Thyroid gland (tissue), 4 donors: ENCODE measurements at regions not wholly inside any gene's neighbourhood (a gene's known extent, or its start where the extent isn't known, plus 50 kb on each side); places are given as distances from the start of the nearest gene placed in this dataset.
"Not testable (repeated sequence)": the region's sequence is repeated elsewhere in the genome, so short reads cannot be mapped to it uniquely, and the experiment has no call there.

Experiments
- DNase-seq, 2 donors: peaks; one replicate each; pipeline ENCODE4 v3.0.0-alpha.2; 2019
- H3K27ac ChIP-seq, 3 donors: fragments of 200-600 bp; sonication (generic); 1 replicate in 2 of 3; 2 replicates in 1 of 3; pipeline ENCODE4 v1.5.1; 2016 to 2019; ENCODE audit warnings: mild to moderate bottlenecking in 1 of 3, moderate library complexity in 1 of 3
- H3K27me3 ChIP-seq: fragments of 200-600 bp; sonication (generic); one replicate; pipeline ENCODE4 v1.5.1; 2019
- H3K36me3 ChIP-seq, 2 donors: fragments of 200-600 bp; sonication (generic); one replicate each; pipeline ENCODE4 v1.5.1; 2016 to 2019
- H3K4me1 ChIP-seq, 2 donors: fragments of 200-600 bp; sonication (generic); one replicate each; pipeline ENCODE4 v1.5.1; 2017 to 2019
- H3K4me3 ChIP-seq, 3 donors: fragments of 200-600 bp; sonication (generic); replicated peaks in 1 of 3; 1 replicate in 2 of 3; 2 replicates in 1 of 3; pipeline ENCODE4 v1.5.1; 2016; ENCODE audit warnings: mild to moderate bottlenecking in 1 of 3
- H3K9me3 ChIP-seq: fragments of 200-600 bp; sonication (generic); one replicate; pipeline ENCODE4 v1.5.1; 2017
- WGBS, 2 donors: methylation state at CpG; one replicate each; pipeline ENCODE4 v1.1.5; 2017; 5-methylcytosine and 5-hydroxymethylcytosine counted together
- intact Hi-C: fragments of 100-400 bp; cut with DNase I; formaldehyde crosslinking; loops from one replicate; pipeline ENCODE4 v1.15.1; 2023

DNA sequence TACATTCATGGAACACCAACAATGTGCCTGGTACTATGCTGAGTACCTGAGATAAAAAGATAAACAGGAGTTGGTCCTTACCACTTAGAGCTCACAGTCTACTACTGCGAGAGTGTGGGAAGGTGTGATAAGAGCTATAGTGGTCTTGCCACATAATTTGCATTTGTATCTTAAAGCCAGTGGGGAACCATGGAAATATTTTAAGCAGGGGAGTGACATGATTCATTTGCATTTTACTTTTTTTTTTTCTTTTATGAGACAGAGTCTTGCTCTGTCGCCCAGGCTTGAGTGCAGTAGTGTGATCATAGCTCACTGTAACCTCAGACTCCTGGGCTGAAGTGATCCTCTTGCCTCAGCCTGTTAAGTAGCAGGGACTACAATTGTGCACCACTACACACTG, 53.6 kb downstream of the SRGAP2 start:
- no CpG with 5 or more reads among the region's 2 CpGs for WGBS, 2 donors
- H3K36me3 ChIP-seq, H3K4me3 ChIP-seq, intact Hi-C loops, H3K4me1 ChIP-seq, DNase-seq, H3K9me3 ChIP-seq, H3K27ac ChIP-seq, H3K27me3 ChIP-seq: not testable (repeated sequence)

DNA sequence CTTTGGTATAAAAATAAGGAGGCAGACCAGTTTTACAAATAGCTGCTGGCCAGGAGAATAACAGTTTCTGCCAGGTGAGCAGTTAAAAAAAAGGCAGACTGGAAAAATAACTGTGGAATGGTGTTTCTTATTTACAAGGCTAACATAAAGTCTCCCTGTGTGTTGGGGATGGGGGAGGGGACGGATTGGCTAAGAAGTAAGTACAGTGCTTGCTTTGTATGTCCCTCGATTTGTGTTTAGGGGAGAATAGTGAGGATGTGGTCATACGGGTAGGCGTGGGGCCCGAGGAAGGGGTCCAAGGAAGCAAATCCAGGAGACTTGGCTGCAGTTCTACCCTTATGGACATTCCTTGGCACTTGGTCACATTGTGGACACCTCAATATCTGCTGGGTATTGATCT, 58.1 kb downstream of the SRGAP2 start:
- H3K27me3 ChIP-seq, H3K9me3 ChIP-seq, intact Hi-C loops, H3K27ac ChIP-seq, DNase-seq, H3K4me3 ChIP-seq, H3K36me3 ChIP-seq, H3K4me1 ChIP-seq: not testable (repeated sequence)
- WGBS, 2 donors = 60 to 73% methylated on average over 2 to 5 of the region's 5 CpGs

DNA sequence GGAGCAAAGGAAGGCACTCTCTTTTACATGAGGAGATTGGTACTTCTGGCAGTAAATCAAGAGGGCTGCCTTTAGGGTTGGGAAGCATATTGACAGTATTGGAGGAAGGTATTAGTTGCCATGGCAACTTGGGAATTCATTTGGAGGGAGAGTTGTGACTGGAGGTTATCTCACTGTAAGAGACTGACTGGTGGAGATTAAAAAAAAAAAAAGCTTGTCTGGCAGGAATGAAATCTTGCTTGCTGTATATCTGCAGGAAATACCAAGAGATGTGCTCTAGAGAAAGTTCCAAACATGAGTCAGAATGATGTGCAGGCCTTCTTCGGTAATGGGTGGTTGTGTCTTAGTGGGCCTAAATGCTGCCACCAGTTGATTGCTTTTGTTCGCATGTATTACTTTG, 59.1 kb downstream of the SRGAP2 start:
- WGBS, 2 donors = 92% methylated on average over 2 of the region's 2 CpGs; no CpG with 5 or more reads in 1 of the 2 donors
- not testable (repeated sequence) for DNase-seq

DNA sequence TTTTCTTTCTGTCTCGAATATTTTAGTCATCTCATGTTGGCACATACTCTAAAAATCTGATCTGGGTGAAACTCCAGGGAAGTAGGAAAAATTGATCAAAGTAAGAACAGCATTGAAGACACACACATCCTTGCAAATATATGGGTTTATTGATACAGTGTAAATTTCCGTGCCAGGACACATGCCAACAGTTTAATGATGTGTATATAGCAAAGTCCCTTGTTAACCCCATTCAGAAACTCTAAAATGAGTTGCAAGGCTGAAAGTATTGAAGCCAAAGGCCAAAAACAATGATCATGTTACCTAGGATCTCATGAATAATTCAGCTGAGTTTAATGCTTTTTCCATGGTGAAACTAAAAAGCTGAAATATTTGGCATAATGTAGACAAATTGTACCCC, 61.6 kb downstream of the SRGAP2 start:
- H3K9me3 ChIP-seq, H3K27ac ChIP-seq, H3K27me3 ChIP-seq, H3K36me3 ChIP-seq, H3K4me1 ChIP-seq, H3K4me3 ChIP-seq, DNase-seq, intact Hi-C loops: not testable (repeated sequence)
- WGBS, 2 donors = no CpG with 5 or more reads among the region's 2 CpGs

More for the DNA sequence above, 59.1 kb downstream of the SRGAP2 start:
- H3K27me3 ChIP-seq, H3K27ac ChIP-seq, H3K36me3 ChIP-seq, H3K9me3 ChIP-seq, intact Hi-C loops, H3K4me3 ChIP-seq, H3K4me1 ChIP-seq: not testable (repeated sequence)

DNA sequence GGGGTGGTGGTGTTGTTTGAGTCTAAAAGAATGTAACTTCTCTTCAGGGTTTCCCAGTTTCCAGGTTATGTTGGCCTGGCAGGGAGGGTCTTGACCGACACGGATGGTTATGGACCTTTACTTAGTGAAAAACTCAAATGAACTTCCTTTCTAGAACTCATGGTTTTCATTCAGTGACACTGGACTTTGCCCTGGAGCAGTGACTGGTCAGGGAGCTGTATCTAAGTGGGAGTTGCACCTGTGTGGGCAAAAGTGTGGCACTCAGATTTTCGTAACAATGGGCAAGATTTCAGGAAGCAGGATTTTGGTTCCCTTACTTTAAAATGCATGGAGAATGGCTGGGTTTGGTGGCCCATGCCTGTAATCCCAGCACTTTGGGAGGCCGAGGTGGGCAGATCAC, 67.8 kb downstream of the SRGAP2 start:
- intact Hi-C loops, H3K27ac ChIP-seq, H3K36me3 ChIP-seq, DNase-seq, H3K4me3 ChIP-seq, H3K27me3 ChIP-seq, H3K4me1 ChIP-seq, H3K9me3 ChIP-seq: not testable (repeated sequence)
- WGBS, 2 donors = no CpG with 5 or more reads among the region's 4 CpGs

DNA sequence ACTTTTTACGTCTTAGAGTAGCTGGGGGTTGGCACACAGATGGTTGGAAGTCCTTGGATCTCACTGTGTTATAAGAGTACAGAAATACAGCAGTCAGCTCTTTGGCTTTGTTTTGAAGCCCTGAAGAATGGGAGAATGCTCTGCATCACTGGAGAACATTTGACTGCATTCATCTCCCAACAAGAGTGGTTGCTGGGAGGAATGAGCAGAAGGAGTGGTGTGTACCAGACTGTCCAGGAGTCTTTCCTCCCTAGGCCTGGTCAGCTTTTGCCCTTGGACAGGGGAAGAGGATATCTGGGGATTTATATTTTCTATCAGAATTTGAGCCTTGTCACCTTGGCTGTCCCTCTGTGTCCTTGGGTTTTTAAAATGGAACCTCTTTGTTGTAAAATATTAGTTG, 69.8 kb downstream of the SRGAP2 start:
- H3K9me3 ChIP-seq, DNase-seq, H3K27me3 ChIP-seq, H3K36me3 ChIP-seq, H3K4me1 ChIP-seq, intact Hi-C loops, H3K4me3 ChIP-seq, H3K27ac ChIP-seq: not testable (repeated sequence)
- WGBS, 2 donors = 50 to 80% methylated on average over 1 of the region's 1 CpG

DNA sequence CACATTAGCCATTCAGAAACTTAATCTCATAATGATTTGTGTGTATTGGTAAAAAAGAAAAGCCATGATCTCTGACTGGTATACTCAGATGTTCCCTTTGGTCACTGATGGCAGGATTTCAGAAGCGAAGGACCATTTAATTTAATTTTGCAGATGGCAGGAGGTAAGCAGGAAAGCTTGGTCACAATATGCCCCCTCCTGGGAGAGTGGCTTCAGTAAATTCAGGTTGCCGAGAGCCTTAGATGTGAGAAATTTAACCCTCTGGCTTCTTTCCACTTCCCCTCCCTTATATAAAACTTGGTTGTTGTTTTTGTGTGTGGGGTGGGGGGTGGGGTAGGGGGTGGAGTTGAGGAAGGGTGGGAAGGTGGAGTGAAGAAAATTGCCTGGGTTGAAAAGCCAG, 72.8 kb downstream of the SRGAP2 start:
- H3K27ac ChIP-seq, H3K4me1 ChIP-seq, DNase-seq, H3K27me3 ChIP-seq, H3K9me3 ChIP-seq, H3K36me3 ChIP-seq, H3K4me3 ChIP-seq, intact Hi-C loops: not testable (repeated sequence)
- WGBS, 2 donors = no CpG with 5 or more reads among the region's 2 CpGs

DNA sequence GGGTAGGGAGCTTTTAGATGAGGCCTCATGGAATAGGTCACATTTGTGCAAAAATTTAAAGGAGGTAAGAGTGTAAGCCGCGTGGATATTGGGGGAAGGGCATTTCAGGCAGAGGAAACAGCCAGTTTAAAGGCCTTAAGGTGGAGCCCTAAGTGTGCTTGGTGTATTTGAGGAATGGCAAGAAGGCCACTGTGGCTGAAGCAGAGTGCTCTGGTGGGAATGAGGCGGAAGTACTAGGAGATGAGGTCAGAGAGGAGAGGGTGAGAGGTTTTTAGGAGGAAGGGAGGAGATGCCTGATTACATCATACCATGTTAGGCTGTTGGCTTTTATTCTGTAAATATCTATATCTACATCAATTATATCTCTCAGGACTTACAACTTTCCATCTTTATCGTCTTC, 75.3 kb downstream of the SRGAP2 start:
- 70 to 76% methylated on average over 3 of the region's 4 CpGs for WGBS, 2 donors

DNA sequence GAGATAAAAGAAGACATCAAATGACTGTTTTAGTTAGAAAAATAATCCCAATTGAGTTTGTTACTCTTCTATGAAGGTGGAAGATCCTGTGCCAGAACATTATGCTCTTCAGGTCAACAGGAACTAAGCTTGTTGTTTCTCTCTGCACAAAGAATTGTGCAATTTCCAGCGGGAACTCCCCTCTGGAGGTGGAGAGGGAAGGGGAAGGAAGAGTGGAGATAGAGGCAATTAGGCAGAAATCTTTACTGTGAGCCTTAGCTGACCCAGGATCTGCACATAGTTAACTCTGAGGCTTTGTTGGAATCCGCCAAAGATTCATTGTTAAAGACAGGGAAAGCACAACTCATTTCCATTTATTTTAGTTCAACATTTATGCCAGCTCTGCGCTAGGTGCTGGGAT, 77.3 kb downstream of the SRGAP2 start:
- H3K9me3 ChIP-seq, H3K27me3 ChIP-seq, intact Hi-C loops, H3K4me1 ChIP-seq, H3K4me3 ChIP-seq, H3K27ac ChIP-seq, DNase-seq, H3K36me3 ChIP-seq: not testable (repeated sequence)
- 100% methylated on average over 1 of the region's 3 CpGs; no CpG with 5 or more reads in 1 of the 2 donors for WGBS, 2 donors

More for the DNA sequence above, 75.3 kb downstream of the SRGAP2 start:
- H3K27me3 ChIP-seq, H3K4me3 ChIP-seq, DNase-seq, H3K36me3 ChIP-seq, H3K9me3 ChIP-seq, H3K4me1 ChIP-seq, H3K27ac ChIP-seq, intact Hi-C loops: not testable (repeated sequence)

DNA sequence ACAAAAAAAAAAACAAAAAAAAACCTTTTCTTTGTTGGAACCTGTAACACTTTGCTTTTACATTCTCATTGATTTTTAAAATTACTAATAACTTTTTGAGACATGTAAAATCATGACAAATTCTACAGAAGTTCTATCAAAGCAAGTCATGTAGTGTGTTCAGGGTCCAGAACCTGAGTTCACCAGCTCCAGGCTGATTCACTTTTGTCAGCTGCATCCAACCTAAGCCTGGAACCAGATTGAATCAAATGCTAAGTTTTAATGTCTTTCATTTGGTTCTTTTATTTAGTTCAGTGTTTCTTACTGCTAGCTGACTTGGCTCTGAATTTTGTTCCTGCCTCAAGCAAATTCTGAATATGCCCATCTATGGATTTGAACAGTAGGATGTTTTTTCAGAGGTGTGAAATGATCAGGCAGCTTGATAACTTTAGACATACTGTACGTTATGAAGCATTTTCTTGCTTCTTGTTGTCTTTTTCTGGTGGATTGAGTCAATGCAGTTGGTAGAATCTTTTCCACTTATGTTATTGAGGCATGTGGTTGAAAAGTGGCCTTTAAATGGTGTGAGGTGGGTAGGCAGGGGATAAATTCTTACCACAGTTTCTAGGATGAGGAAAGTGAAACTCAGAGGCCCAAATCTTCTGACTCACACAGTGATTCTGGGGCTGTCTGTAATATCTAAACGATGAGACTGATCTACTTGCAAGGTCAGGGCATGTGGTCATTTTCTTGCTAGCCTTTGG, 78.7 kb downstream of the SRGAP2 start:
- intact Hi-C loops, H3K9me3 ChIP-seq, H3K36me3 ChIP-seq, H3K27ac ChIP-seq, H3K4me3 ChIP-seq, H3K27me3 ChIP-seq, H3K4me1 ChIP-seq, DNase-seq: not testable (repeated sequence)
- no CpG with 5 or more reads among the region's 2 CpGs for WGBS, 2 donors

DNA sequence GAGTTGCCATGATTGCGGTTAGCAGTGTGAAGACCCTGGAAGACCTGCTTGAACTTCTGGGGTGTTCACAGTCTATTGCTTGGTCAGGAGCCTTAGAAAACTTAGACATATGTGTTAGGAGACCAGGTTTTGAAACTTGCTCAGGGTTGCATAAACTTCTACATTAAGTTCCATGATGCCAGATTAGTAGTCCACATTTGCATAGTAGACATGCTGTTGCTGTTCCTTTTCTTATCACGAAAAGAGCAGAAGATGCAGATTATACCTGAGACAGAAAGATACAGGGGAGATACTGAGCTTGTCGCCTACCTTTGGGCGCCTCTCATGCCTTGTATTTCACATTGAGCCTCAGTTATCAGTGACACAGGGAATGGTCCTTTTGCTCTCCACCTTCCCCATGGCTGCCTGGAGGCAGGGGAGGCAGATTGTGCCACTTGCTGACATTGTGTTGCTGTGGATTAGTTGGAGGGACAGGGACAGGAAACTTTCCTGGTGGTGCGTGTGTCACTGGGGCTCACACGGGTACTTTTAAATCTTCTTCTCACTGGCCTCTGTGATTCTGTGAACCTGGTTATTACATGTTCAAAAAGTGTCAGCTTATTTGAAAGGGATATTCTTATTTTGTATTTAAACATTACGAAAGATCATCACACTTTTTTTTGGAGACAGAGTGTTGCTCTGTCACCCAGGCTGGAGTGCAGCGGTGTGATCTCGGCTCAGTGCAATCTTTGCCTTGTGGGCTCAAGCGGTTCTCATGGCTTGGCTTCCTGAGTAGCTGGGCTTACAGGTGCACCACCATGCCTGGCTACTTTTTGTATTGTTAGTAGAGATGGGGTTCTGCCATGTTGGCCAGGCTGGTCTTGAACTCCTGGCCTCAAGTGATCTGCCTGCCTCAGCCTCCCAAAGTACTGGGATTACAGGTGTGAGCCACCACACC, 82.0 kb downstream of the SRGAP2 start:
- H3K27ac ChIP-seq, H3K36me3 ChIP-seq, intact Hi-C loops, H3K27me3 ChIP-seq, H3K4me3 ChIP-seq, H3K9me3 ChIP-seq, H3K4me1 ChIP-seq, DNase-seq: not testable (repeated sequence)
- WGBS, 2 donors = 97% methylated on average over 4 of the region's 10 CpGs; no CpG with 5 or more reads in 1 of the 2 donors

DNA sequence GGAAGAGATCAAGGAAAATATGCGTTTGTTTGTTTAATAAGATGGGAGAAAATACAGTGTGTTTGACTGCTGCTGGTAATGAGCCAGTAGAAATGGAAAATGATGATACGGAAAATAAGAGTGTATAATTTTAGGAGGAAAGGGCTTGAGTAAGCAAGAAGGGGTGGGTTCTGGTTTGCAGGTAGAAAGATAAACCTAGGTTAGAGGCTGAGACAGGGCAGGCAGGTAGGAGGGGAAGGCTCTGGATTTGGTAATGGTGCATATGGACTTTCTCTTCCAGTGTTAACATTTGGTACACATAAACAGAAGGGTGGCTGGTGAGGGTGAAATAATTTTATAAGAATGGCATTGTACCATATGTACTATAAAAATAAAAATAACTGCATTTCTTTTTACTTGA, 84.4 kb downstream of the SRGAP2 start:
- H3K36me3 ChIP-seq, H3K4me1 ChIP-seq, H3K4me3 ChIP-seq, H3K27me3 ChIP-seq, intact Hi-C loops, H3K27ac ChIP-seq, H3K9me3 ChIP-seq, DNase-seq: not testable (repeated sequence)
- 75% methylated on average over 2 of the region's 2 CpGs; no CpG with 5 or more reads in 1 of the 2 donors for WGBS, 2 donors

DNA sequence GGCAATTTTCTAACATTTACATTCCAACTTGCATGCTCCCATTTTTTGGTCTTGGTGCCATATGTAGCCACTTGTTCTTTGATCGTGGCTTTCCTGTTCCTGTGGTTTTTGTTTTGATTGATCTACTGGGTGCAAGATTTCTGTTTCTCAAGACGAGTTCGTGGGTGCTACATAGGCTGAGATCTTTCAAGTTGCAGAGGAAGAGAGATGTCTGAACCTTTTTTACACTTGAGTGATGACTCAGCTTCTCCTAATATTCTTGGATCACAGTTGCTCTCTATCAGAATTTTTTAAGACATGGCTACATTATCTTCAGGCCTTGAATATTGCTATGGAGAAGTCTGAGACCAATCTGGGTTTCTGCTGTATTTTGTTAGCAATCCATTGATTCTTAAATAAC, 85.1 kb downstream of the SRGAP2 start:
- H3K27me3 ChIP-seq, H3K4me1 ChIP-seq, H3K4me3 ChIP-seq, H3K27ac ChIP-seq, DNase-seq, intact Hi-C loops, H3K36me3 ChIP-seq, H3K9me3 ChIP-seq: not testable (repeated sequence)
- WGBS, 2 donors = no CpG with 5 or more reads among the region's 3 CpGs
